ENCODE measurements at regions not wholly inside any gene's neighbourhood (a gene's known extent, or its start where the extent isn't known, plus 50 kb on each side); places are given as distances from the start of the nearest gene placed in this dataset.

- in situ Hi-C loops (cut with HindIII; ENCODE audit: low pct_ligation_motif_present, low pct_unique_long_range_greater_than_20kb, low sequenced_read_pairs), result no loop called here
- DNase-seq, result peak; percentile 5
These were observed 658.5 kb upstream of the ADGRL2 start for GRCh38 chr1:81142099-81142826.

- in situ Hi-C loops (cut with HindIII; ENCODE audit: low pct_ligation_motif_present, low pct_unique_long_range_greater_than_20kb, low sequenced_read_pairs), result no loop called here
These were observed 665.2 kb upstream of the ADGRL2 start for GRCh38 chr1:81135524-81135923.

GRCh38 chr1:81129776-81130175 is 671.0 kb upstream of the ADGRL2 start:
- in situ Hi-C loops (cut with HindIII; ENCODE audit: low pct_ligation_motif_present, low pct_unique_long_range_greater_than_20kb, low sequenced_read_pairs), result no loop called here
- no peak for DNase-seq

More at GRCh38 chr1:81135524-81135923, 665.2 kb upstream of the ADGRL2 start:
- DNase-seq, result no peak

- no peak for DNase-seq
- in situ Hi-C loops (cut with HindIII; ENCODE audit: low pct_ligation_motif_present, low pct_unique_long_range_greater_than_20kb, low sequenced_read_pairs), result no loop called here
These were observed 671.4 kb upstream of the ADGRL2 start for GRCh38 chr1:81129366-81129765.

GRCh38 chr1:81128079-81128478 is 672.7 kb upstream of the ADGRL2 start:
- in situ Hi-C loops (cut with HindIII; ENCODE audit: low pct_ligation_motif_present, low pct_unique_long_range_greater_than_20kb, low sequenced_read_pairs), result no loop called here
- no peak for DNase-seq

- no peak for DNase-seq
These were observed 673.6 kb upstream of the ADGRL2 start for GRCh38 chr1:81126989-81127581.

GRCh38 chr1:81125672-81126071 is 675.1 kb upstream of the ADGRL2 start:
- in situ Hi-C loops (cut with HindIII; ENCODE audit: low pct_ligation_motif_present, low pct_unique_long_range_greater_than_20kb, low sequenced_read_pairs), result no loop called here
- DNase-seq, result no peak

More at GRCh38 chr1:81126989-81127581, 673.6 kb upstream of the ADGRL2 start:
- in situ Hi-C loops (cut with HindIII; ENCODE audit: low pct_ligation_motif_present, low pct_unique_long_range_greater_than_20kb, low sequenced_read_pairs), result no loop called here

- DNase-seq, result no peak
- in situ Hi-C loops (cut with HindIII; ENCODE audit: low pct_ligation_motif_present, low pct_unique_long_range_greater_than_20kb, low sequenced_read_pairs), result no loop called here
These were observed 679.4 kb upstream of the ADGRL2 start for GRCh38 chr1:81121306-81121705.

- in situ Hi-C loops (cut with HindIII; ENCODE audit: low pct_ligation_motif_present, low pct_unique_long_range_greater_than_20kb, low sequenced_read_pairs), result no loop called here
- no peak for DNase-seq
These were observed 681.4 kb upstream of the ADGRL2 start for GRCh38 chr1:81119319-81119718.

- in situ Hi-C loops (cut with HindIII; ENCODE audit: low pct_ligation_motif_present, low pct_unique_long_range_greater_than_20kb, low sequenced_read_pairs), result no loop called here
These were observed 682.2 kb upstream of the ADGRL2 start for GRCh38 chr1:81118550-81118949.

GRCh38 chr1:81115422-81115821 is 685.3 kb upstream of the ADGRL2 start:
- DNase-seq, result no peak
- in situ Hi-C loops (cut with HindIII; ENCODE audit: low pct_ligation_motif_present, low pct_unique_long_range_greater_than_20kb, low sequenced_read_pairs), result no loop called here

More at GRCh38 chr1:81118550-81118949, 682.2 kb upstream of the ADGRL2 start:
- DNase-seq, result no peak

GRCh38 chr1:81114191-81114590 is 686.5 kb upstream of the ADGRL2 start:
- DNase-seq, result peak; percentile 0

GRCh38 chr1:81113688-81114087 is 687.0 kb upstream of the ADGRL2 start:
- DNase-seq, result peak; percentile 3

More at GRCh38 chr1:81114191-81114590, 686.5 kb upstream of the ADGRL2 start:
- in situ Hi-C loops (cut with HindIII; ENCODE audit: low pct_ligation_motif_present, low pct_unique_long_range_greater_than_20kb, low sequenced_read_pairs), result no loop called here

GRCh38 chr1:81111818-81112217 is 688.9 kb upstream of the ADGRL2 start:
- in situ Hi-C loops (cut with HindIII; ENCODE audit: low pct_ligation_motif_present, low pct_unique_long_range_greater_than_20kb, low sequenced_read_pairs), result no loop called here

More at GRCh38 chr1:81113688-81114087, 687.0 kb upstream of the ADGRL2 start:
- in situ Hi-C loops (cut with HindIII; ENCODE audit: low pct_ligation_motif_present, low pct_unique_long_range_greater_than_20kb, low sequenced_read_pairs), result no loop called here

GRCh38 chr1:81109038-81109437 is 691.7 kb upstream of the ADGRL2 start:
- in situ Hi-C loops (cut with HindIII; ENCODE audit: low pct_ligation_motif_present, low pct_unique_long_range_greater_than_20kb, low sequenced_read_pairs), result no loop called here
- no peak for DNase-seq

More at GRCh38 chr1:81111818-81112217, 688.9 kb upstream of the ADGRL2 start:
- no peak for DNase-seq

- in situ Hi-C loops (cut with HindIII; ENCODE audit: low pct_ligation_motif_present, low pct_unique_long_range_greater_than_20kb, low sequenced_read_pairs), result no loop called here
- no peak for DNase-seq
These were observed 702.9 kb upstream of the ADGRL2 start for GRCh38 chr1:81097860-81098259.

GRCh38 chr1:81073580-81073979 is 727.2 kb upstream of the ADGRL2 start:
- in situ Hi-C loops (cut with HindIII; ENCODE audit: low pct_ligation_motif_present, low pct_unique_long_range_greater_than_20kb, low sequenced_read_pairs), result no loop called here
- no peak for DNase-seq

- DNase-seq, result no peak
- in situ Hi-C loops (cut with HindIII; ENCODE audit: low pct_ligation_motif_present, low pct_unique_long_range_greater_than_20kb, low sequenced_read_pairs), result no loop called here
These were observed 728.6 kb upstream of the ADGRL2 start for GRCh38 chr1:81071969-81072753.
